ENCODE measurements at regions not wholly inside any gene's neighbourhood (a gene's known extent, or its start where the extent isn't known, plus 50 kb on each side); places are given as distances from the start of the nearest gene placed in this dataset.

DNA sequence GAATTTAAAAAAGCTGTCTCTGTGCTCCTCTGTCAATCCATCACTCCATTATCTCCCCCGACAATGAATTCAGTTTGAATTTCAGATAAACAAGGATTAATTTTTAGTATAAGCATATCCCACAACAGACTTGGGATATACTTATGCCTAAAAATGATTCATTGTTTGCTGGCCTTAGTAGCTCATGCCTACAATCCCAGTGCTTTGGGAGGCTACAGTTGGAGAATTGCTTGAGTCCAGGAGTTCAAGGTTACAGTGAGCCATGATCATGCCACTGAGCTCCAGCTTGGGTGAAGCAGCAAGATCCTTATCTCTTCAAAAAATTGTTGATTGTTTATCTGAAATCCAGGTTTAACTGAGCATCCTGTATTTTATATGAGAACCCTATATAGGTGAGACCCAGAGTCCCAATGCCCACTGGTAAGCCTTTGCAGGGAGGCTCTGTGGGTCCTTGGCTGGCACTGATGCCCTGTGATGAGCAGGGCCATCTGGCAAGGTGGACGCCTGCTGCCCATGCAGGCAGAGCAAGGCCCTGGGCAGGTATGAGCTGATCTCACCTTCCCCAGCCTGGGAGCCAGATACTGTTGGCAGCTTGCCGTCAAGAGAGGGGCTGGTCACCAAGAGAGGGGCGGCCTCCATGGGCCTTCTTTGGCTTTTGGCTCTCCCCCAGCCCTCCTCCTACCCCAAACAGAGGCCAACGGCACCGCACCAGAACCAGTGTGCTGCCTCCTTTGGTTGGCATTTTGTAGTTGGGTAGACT lies 158.7 kb downstream of the SEC14L1 start:
- no peak for DNase-seq (ENCODE audit: insufficient read length, low spot score)
- no peak for TF ChIP-seq POLR2A (IDR thresholded peaks at IDR 0.05; ENCODE audit: low read depth, low read length)
- TF ChIP-seq PAX5 (IDR thresholded peaks at IDR 0.05; ENCODE audit: insufficient read depth, low read length, severe bottlenecking) = no peak
- no peak for TF ChIP-seq POU2F2 (IDR thresholded peaks at IDR 0.05; ENCODE audit: low read depth, low read length)
- TF ChIP-seq SPI1 (IDR thresholded peaks at IDR 0.05; ENCODE audit: low read depth, low read length) = no peak
- TF ChIP-seq TAF1 (IDR thresholded peaks at IDR 0.05; ENCODE audit: low read depth, low read length) = no peak
- TF ChIP-seq POLR2AphosphoS5 (IDR thresholded peaks at IDR 0.05; ENCODE audit: low read depth, low read length) = no peak
- no peak for FAIRE-seq

DNA sequence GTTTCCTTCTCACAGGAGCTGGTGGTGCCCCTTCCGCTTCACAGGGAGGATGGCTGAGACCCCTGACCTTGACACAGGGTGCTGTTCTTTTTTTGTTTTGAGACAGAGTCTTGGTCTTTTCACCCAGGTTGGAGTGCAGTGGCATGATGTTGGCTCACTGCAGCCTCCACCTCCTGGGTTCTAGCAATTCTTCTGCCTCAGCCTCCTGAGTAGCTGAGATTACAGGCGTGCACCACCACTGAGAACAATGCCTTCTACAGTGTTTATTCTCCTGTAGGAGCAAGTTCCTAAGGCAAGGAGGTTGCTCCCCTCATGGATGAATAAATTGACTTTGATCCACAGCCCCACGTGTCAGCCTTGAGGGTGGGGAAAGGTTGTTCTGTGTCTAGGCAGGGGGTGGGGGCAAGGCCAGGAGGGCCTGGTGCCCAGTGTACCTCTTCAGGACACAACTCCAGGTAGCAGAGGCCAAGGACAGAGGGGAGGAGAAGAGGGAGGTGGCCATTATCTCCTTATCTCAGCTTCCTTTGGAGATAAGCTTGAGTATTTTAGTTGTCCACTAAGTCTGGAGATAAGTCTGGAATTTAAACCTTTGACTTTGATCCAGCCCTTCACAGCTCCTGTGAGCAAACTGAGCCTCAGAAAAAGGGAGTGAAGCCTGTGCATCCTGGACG lies 159.4 kb downstream of the SEC14L1 start:
- TF ChIP-seq POLR2A (IDR thresholded peaks at IDR 0.05; ENCODE audit: low read depth, low read length) = no peak
- no peak for TF ChIP-seq SPI1 (IDR thresholded peaks at IDR 0.05; ENCODE audit: low read depth, low read length)
- no peak for TF ChIP-seq POU2F2 (IDR thresholded peaks at IDR 0.05; ENCODE audit: low read depth, low read length)
- TF ChIP-seq PAX5 (IDR thresholded peaks at IDR 0.05; ENCODE audit: insufficient read depth, low read length, severe bottlenecking) = no peak
- no peak for TF ChIP-seq POLR2AphosphoS5 (IDR thresholded peaks at IDR 0.05; ENCODE audit: low read depth, low read length)
- no peak for TF ChIP-seq TAF1 (IDR thresholded peaks at IDR 0.05; ENCODE audit: low read depth, low read length)
- no peak for DNase-seq (ENCODE audit: insufficient read length, low spot score)
- no peak for FAIRE-seq

DNA sequence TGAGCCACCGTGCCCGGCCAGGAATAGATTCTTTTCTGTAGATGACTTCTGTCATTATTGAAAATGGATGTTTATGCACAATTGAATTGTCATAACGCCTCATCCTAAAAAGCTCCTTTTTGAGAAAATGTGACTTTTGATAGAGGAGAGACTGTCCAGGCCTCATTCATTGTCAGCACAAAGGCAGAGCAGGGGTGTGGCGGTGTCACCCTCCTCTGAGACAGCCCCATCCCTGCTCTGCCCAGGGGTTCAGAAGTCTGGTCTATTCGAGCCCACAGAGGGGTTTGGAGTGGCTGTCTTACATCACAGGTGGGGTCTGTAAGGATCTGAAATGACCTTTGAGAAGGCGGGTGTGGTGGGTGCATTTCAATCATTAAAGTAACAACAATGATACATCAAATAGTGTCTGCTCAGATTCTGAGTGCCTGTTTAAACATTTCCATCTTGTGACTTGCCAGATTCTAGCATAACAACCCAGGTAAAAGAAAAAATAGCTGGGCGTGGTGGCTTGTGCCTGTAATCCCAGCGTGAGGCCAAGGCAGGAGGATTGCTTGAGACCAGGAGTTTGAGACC lies 161.0 kb downstream of the SEC14L1 start:
- no peak for FAIRE-seq
- TF ChIP-seq PAX5 (IDR thresholded peaks at IDR 0.05; ENCODE audit: insufficient read depth, low read length, severe bottlenecking) (no peak), SPI1 (IDR thresholded peaks at IDR 0.05; ENCODE audit: low read depth, low read length) (no peak), POLR2A (IDR thresholded peaks at IDR 0.05; ENCODE audit: low read depth, low read length) (no peak)
- no peak for DNase-seq (ENCODE audit: insufficient read length, low spot score)

DNA sequence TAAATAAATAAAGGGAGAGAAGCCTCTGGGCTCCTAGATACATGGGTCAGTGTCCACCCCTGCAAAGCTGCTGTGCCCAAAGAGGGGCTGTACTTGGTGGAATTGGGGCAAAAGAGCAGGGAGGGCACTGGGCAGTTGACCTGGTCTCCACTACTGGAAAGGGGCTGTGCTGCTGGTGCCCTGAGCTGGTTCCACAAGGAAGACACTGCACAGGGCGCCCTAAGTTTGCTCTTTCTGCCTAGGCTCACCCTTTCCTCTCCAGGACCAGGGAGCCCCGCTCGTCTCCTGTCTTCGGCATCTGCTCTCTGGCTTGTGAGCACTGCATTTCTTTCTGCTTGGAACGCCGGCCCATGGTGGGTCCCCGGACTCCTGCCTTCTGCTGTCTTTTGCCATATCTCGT lies 161.9 kb downstream of the SEC14L1 start:
- FAIRE-seq = no peak
- no peak for TF ChIP-seq PAX5 (IDR thresholded peaks at IDR 0.05; ENCODE audit: insufficient read depth, low read length, severe bottlenecking)
- no peak for TF ChIP-seq TAF1 (IDR thresholded peaks at IDR 0.05; ENCODE audit: low read depth, low read length)

DNA sequence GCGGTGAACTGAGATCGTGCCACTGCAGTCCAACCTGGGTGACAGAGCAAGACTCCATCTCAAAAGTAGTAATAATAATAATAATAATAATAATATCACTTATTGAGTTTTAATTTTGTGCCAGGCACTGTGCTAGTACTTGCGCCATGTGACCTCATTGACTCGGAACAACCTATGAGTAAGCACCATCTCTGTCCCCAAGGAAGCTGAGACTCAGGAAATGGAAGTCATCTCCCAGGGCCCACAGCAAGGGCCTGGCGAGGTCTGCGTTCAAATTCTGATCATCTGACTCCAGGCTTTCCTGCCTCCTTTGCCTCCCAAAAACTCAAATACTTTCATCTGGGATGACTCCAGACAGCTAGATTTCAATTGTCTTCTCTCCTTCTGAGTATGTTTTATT lies 162.9 kb downstream of the SEC14L1 start:
- FAIRE-seq (no peak), DNase-seq (ENCODE audit: insufficient read length, low spot score) (no peak)
- TF ChIP-seq POLR2AphosphoS5 (IDR thresholded peaks at IDR 0.05; ENCODE audit: low read depth, low read length) = no peak
- TF ChIP-seq POU2F2 (IDR thresholded peaks at IDR 0.05; ENCODE audit: low read depth, low read length) = no peak
- TF ChIP-seq SPI1 (IDR thresholded peaks at IDR 0.05; ENCODE audit: low read depth, low read length) = no peak
- TF ChIP-seq TAF1 (IDR thresholded peaks at IDR 0.05; ENCODE audit: low read depth, low read length) = no peak
- no peak for TF ChIP-seq POLR2A (IDR thresholded peaks at IDR 0.05; ENCODE audit: low read depth, low read length)
- no peak for TF ChIP-seq PAX5 (IDR thresholded peaks at IDR 0.05; ENCODE audit: insufficient read depth, low read length, severe bottlenecking)

More for the DNA sequence above, 161.9 kb downstream of the SEC14L1 start:
- DNase-seq (ENCODE audit: insufficient read length, low spot score) = no peak

DNA sequence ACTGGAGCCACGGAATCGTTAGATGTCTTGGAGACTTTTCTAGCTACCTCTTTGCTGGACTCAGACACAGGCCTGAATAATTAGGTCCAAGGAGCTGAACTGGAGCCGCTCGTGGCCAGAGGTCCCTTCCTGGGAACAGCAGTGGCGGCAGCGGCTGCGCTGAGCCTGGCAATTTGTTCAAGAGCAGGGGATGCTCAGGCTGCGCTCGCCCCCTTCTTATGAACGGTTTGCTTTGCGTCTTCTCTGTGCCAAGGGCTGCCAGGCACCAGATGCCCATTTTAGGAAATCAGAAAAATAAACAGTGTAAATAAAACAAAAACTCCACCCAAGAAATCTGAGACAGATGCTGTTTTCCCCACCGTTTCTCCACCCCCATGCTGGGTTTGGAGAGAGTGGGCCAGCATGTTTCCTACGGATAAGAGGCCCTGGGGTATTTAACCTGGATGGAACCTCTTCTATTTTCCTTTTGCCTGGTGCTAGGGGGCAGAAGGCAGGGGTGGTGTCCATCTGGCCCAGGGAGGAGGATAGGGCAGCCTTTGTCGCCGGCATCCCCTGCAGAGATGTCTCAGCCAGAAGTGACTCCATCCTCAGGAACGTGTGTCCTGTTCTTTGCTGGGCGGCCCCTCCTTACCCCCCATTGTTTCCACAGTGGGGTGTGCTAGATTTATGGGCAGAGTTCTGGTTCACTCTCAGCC lies 163.4 kb downstream of the SEC14L1 start:
- no peak for TF ChIP-seq SPI1 (IDR thresholded peaks at IDR 0.05; ENCODE audit: low read depth, low read length)
- TF ChIP-seq PAX5 (IDR thresholded peaks at IDR 0.05; ENCODE audit: insufficient read depth, low read length, severe bottlenecking) = no peak
- no peak for TF ChIP-seq POLR2A (IDR thresholded peaks at IDR 0.05; ENCODE audit: low read depth, low read length)
- no peak for TF ChIP-seq POLR2AphosphoS5 (IDR thresholded peaks at IDR 0.05; ENCODE audit: low read depth, low read length)
- no peak for TF ChIP-seq POU2F2 (IDR thresholded peaks at IDR 0.05; ENCODE audit: low read depth, low read length)
- no peak for TF ChIP-seq TAF1 (IDR thresholded peaks at IDR 0.05; ENCODE audit: low read depth, low read length)
- FAIRE-seq (no peak), DNase-seq (ENCODE audit: insufficient read length, low spot score) (no peak)

DNA sequence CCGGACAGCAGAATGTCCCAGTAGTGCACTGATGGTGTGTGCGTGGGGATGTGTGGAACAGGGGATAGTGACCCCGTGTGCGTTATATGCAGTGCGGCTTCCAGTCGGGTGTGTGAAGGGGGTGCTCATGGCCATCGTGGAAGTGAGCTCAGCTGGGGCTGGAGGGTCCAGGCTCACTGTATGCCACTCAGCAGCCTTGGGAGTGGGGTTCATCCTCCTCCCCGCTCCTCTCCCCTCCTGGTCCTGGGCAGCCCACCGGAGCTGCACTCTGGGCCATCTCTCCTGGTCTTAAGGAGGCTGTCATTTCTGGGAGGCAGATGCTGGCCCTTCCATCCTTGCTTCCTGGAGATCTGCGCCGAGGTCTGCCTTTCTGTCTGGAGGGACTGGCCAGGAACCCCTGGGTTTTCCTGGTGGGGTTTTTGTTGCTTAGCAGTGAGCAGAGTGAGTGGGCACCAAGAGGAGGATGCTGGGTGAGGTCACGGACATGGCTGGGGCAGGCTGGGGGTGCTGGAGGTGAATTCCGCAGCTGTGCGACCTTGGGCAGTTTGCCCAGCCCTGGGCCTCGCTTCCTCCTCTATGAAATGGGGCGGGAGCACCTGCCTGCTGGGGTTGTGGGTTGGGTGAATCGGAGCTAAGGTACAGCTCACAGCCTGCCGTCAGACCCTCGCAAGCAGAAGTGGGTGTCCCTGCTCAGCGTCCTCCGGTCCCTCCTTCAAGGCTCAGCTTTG lies 164.1 kb downstream of the SEC14L1 start:
- TF ChIP-seq PAX5 (IDR thresholded peaks at IDR 0.05; ENCODE audit: insufficient read depth, low read length, severe bottlenecking) = no peak
- TF ChIP-seq TAF1 (IDR thresholded peaks at IDR 0.05; ENCODE audit: low read depth, low read length) = no peak
- no peak for TF ChIP-seq POLR2AphosphoS5 (IDR thresholded peaks at IDR 0.05; ENCODE audit: low read depth, low read length)
- TF ChIP-seq SPI1 (IDR thresholded peaks at IDR 0.05; ENCODE audit: low read depth, low read length) = no peak
- TF ChIP-seq POLR2A (IDR thresholded peaks at IDR 0.05; ENCODE audit: low read depth, low read length) = no peak
- TF ChIP-seq POU2F2 (IDR thresholded peaks at IDR 0.05; ENCODE audit: low read depth, low read length) = no peak
- DNase-seq (ENCODE audit: insufficient read length, low spot score) = no peak
- no peak for FAIRE-seq

DNA sequence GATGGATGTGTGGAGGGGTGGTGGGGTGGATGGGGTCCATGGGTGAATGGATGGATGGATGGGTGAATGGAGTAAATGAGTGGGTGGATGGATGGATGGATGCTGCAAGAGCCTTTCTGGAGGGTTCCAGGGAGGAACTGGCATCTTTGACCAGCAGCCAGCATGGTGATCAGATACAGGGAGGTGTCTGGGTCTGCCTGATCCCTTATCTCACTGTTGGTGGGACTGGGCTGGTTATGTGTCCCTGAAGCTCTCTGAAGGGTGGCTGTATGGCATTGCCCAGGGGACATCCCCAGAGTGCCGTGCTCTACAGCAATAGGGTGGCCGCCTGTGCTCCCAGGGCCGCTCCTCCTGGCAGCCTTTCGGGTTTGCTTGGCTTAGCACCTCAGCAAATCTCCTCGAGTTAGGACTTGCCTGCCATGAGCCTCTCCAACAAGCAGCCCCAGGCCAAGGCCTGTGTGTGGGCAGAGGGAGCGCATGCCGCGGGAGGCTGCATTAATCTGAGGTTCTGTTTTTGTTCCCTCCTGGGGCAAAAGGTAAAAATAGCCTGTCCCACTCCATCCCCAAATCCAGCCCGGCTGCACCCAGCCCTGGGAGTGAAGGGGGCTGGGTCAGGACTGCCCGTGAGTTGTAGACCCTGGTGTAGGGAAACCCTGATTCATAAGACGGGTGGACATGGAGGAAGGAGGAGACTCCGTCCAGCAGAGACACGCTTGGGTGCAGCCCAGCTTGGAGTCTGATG lies 165.4 kb downstream of the SEC14L1 start:
- TF ChIP-seq PAX5 (IDR thresholded peaks at IDR 0.05; ENCODE audit: insufficient read depth, low read length, severe bottlenecking) (no peak), POLR2A (IDR thresholded peaks at IDR 0.05; ENCODE audit: low read depth, low read length) (no peak), TAF1 (IDR thresholded peaks at IDR 0.05; ENCODE audit: low read depth, low read length) (no peak), POLR2AphosphoS5 (IDR thresholded peaks at IDR 0.05; ENCODE audit: low read depth, low read length) (no peak), POU2F2 (IDR thresholded peaks at IDR 0.05; ENCODE audit: low read depth, low read length) (no peak), SPI1 (IDR thresholded peaks at IDR 0.05; ENCODE audit: low read depth, low read length) (no peak)
- DNase-seq (ENCODE audit: insufficient read length, low spot score) = no peak
- no peak for FAIRE-seq
